GM12878 (cell line): ENCODE measurements at regions not wholly inside any gene's neighbourhood (a gene's known extent, or its start where the extent isn't known, plus 50 kb on each side); places are given as distances from the start of the nearest gene placed in this dataset.

ENCODE experiments used
- ATAC-seq: fragments of 200-7000 bp; cut with Tn5 transposase; 3 replicates; pipeline ENCODE4 v1.9.1; 2020; ENCODE audit warnings: mild to moderate bottlenecking, moderate library complexity
- BruUV-seq: library from RNA; stranded (reverse); fragments of 400-500 nt; replicated peaks from 2 replicates; lab custom pipeline; 2021; lab: Mats Ljungman, UMichigan
- CTCF ChIA-PET: fragments of 300-600 bp; sonication (Branson Sonifier 250); formaldehyde crosslinking; extraction: SDS; loops from one replicate; lab custom pipeline; 2021; ENCODE audit warnings: inconsistent platforms; lab: Yijun Ruan, JAX
- POLR2A ChIA-PET: fragments of 350-600 bp; formaldehyde crosslinking; extraction: SDS; loops from one replicate; lab custom pipeline; 2021; ENCODE audit warnings: inconsistent platforms; lab: Charles Lee
- RAD21 ChIA-PET: fragments of 300-600 bp; sonication (Branson Sonifier 250); formaldehyde crosslinking; loops from one replicate; lab custom pipeline; 2023; ENCODE audit warnings: antibody characterized with exemption; ENCODE audit not compliant: unreplicated experiment; lab: Charles Lee
- SMC1A ChIA-PET: fragments of 300-600 bp; sonication (Branson Sonifier 250); formaldehyde crosslinking; loops from one replicate; lab custom pipeline; 2023; ENCODE audit not compliant: unreplicated experiment, uncharacterized antibody; lab: Charles Lee
- DNase-seq: peaks from one replicate; pipeline ENCODE4 v3.0.0-alpha.2; 2011; ENCODE audit warnings: low read depth, low spot score
- FAIRE-seq: peaks from 3 replicates; lab custom pipeline; 2011; peaks lifted over from hg19 to GRCh38; lab: Jason Lieb, UNC
- H2AFZ ChIP-seq: 2 replicates; pipeline ENCODE4 v1.6.0; 2011; ENCODE audit warnings: low read depth, low read length, control low read depth; ENCODE audit not compliant: control insufficient read depth
- H3K27ac ChIP-seq: 2 replicates; pipeline ENCODE4 v1.5.1; 2011; ENCODE audit warnings: control low read depth; ENCODE audit not compliant: control insufficient read depth, insufficient read depth
- H3K27me3 ChIP-seq, 2 experiments: replicated peaks in 1 of 2; 2 replicates each; pipeline versions ENCODE4 v1.6.0 to v1.6.1; 2011; ENCODE audit warnings: low read length in 1 of 2; ENCODE audit not compliant: control insufficient read depth in 2 of 2, insufficient read depth in 2 of 2
- H3K36me3 ChIP-seq, 2 experiments: 2 replicates each; pipeline ENCODE4 v1.5.1; 2011; ENCODE audit warnings: low read length in 1 of 2; ENCODE audit not compliant: control insufficient read depth in 2 of 2, insufficient read depth in 2 of 2
- H3K4me1 ChIP-seq: 2 replicates; pipeline ENCODE4 v1.6.1; 2011; ENCODE audit warnings: mild to moderate bottlenecking, low read length, moderate library complexity, mixed read lengths; ENCODE audit not compliant: control insufficient read depth, insufficient read depth
- H3K4me2 ChIP-seq: 2 replicates; pipeline ENCODE4 v1.6.0; 2011; ENCODE audit warnings: control low read depth; ENCODE audit not compliant: control insufficient read depth, insufficient read depth
- H3K4me3 ChIP-seq: fragments of 200-600 bp; sonication (generic); 2 replicates; pipeline ENCODE4 v1.5.1; 2016
- H3K79me2 ChIP-seq: 2 replicates; pipeline ENCODE4 v1.6.0; 2011; ENCODE audit warnings: low read length; ENCODE audit not compliant: control insufficient read depth, insufficient read depth
- H3K9ac ChIP-seq: 2 replicates; pipeline ENCODE4 v1.8.0; 2011; ENCODE audit warnings: low read length, control low read depth, mixed read lengths; ENCODE audit not compliant: control insufficient read depth, insufficient read depth
- H3K9me3 ChIP-seq: replicated peaks from 3 replicates; pipeline ENCODE4 v1.5.1; 2011; ENCODE audit warnings: mild to moderate bottlenecking, low read length; ENCODE audit not compliant: control insufficient read depth, insufficient read depth
- H4K20me1 ChIP-seq: 2 replicates; pipeline ENCODE4 v1.6.0; 2011; ENCODE audit not compliant: control insufficient read depth, insufficient read depth
- CEBPB ChIP-seq, 2 experiments: fragments of 150-350 bp in 1 of 2; IDR thresholded peaks; 2 replicates each; pipeline ENCODE4 v1.6.1; 2012 to 2014; ENCODE audit warnings: low read depth in 2 of 2, low read length in 2 of 2, borderline replicate concordance in 1 of 2, inconsistent platforms in 1 of 2
- GABPA ChIP-seq: IDR thresholded peaks from 2 replicates; pipeline ENCODE4 v1.6.1; 2014; ENCODE audit warnings: antibody characterized with exemption, low read depth, mild to moderate bottlenecking, inconsistent platforms
- GATAD2B ChIP-seq: fragments of 450-650 bp; conservative IDR thresholded peaks from 2 replicates; pipeline ENCODE4 v1.6.1; 2017; ENCODE audit warnings: low read depth, mild to moderate bottlenecking, moderate library complexity
- MLLT1 ChIP-seq: fragments of 450-650 bp; IDR thresholded peaks from 2 replicates; pipeline ENCODE4 v1.6.1; 2016; ENCODE audit warnings: mild to moderate bottlenecking
- RELA ChIP-seq: fragments of 450-650 bp; IDR thresholded peaks from 2 replicates; pipeline ENCODE4 v1.8.0; 2014; ENCODE audit warnings: borderline replicate concordance; ENCODE audit not compliant: partially characterized antibody
- RFX5 ChIP-seq: IDR thresholded peaks from 2 replicates; pipeline ENCODE4 v1.6.1; 2011; ENCODE audit warnings: low read depth, low read length, improper control_type of control experiment
- SMAD1 ChIP-seq: fragments of 450-650 bp; IDR thresholded peaks from 2 replicates; pipeline ENCODE4 v1.6.1; 2018; ENCODE audit warnings: mild to moderate bottlenecking, low read depth; ENCODE audit not compliant: partially characterized antibody
- SREBF1 ChIP-seq: IDR thresholded peaks from 2 replicates; pipeline ENCODE4 v1.6.1; 2012; ENCODE audit warnings: mild to moderate bottlenecking, low read length
- ZBTB33 ChIP-seq: fragments of 450-650 bp; IDR thresholded peaks from 2 replicates; pipeline ENCODE4 v1.6.1; 2017; ENCODE audit warnings: mild to moderate bottlenecking
- ZNF217 ChIP-seq: fragments of 450-650 bp; IDR thresholded peaks from 2 replicates; pipeline ENCODE4 v1.6.1; 2017; ENCODE audit warnings: antibody characterized with exemption, mild to moderate bottlenecking
- WGBS: methylation state at CpG from one replicate; pipeline ENCODE4 v1.1.6; 2016; ENCODE audit warnings: low lambda C conversion rate; ENCODE audit not compliant: insufficient replicate concordance, insufficient coverage; ENCODE audit errors: missing lambda C conversion rate; 5-methylcytosine and 5-hydroxymethylcytosine counted together
- in situ Hi-C: fragments of 300-500 bp; cut with MboI; formaldehyde crosslinking; loops from 9 replicates; pipeline ENCODE4 v1.14.3; 2018; ENCODE audit warnings: mixed read lengths
- intact Hi-C: fragments of 100-400 bp; cut with micrococcal nuclease; formaldehyde crosslinking; loops from one replicate; pipeline ENCODE4 v1.14.2; 2022; ENCODE audit not compliant: unreplicated experiment
- TF ChIP-seq, protein P1 (sequence below): IDR thresholded peaks from 2 replicates; pipeline ENCODE4 v1.6.1; 2011; ENCODE audit warnings: low read depth, mild to moderate bottlenecking, low read length, moderate library complexity, borderline replicate concordance; ENCODE audit errors: extremely low read depth
- TF ChIP-seq, protein P2 (sequence below): IDR thresholded peaks from 2 replicates; pipeline ENCODE4 v1.6.1; 2011; ENCODE audit warnings: borderline replicate concordance, low read depth, mild to moderate bottlenecking, moderate library complexity, low read length; ENCODE audit not compliant: insufficient read depth, poor library complexity, severe bottlenecking
- TF ChIP-seq, protein P3 (sequence below): fragments of 450-650 bp; IDR thresholded peaks from 2 replicates; pipeline ENCODE4 v1.6.1; 2018; ENCODE audit warnings: mild to moderate bottlenecking, low read depth, moderate library complexity; ENCODE audit not compliant: partially characterized antibody

GRCh38 chr5:18882154-18882553 lies 1105.8 kb downstream of the CDH18 start:
- H2AFZ ChIP-seq, result no peak overlapping the region
- no peak overlapping the region for H3K9ac ChIP-seq
- H3K4me3 ChIP-seq, result no peak overlapping the region
- no peak overlapping the region for H3K27ac ChIP-seq
- no peak for TF ChIP-seq ZBTB33
- TF ChIP-seq GATAD2B, result no peak
- TF ChIP-seq CEBPB (IDR thresholded peaks at IDR 0.05; ENCODE audit: borderline replicate concordance in 1 of 2, low read depth in 2 of 2, low read length in 2 of 2), result no peak
- TF ChIP-seq SMAD1, result no peak
- TF ChIP-seq, protein P1, sequence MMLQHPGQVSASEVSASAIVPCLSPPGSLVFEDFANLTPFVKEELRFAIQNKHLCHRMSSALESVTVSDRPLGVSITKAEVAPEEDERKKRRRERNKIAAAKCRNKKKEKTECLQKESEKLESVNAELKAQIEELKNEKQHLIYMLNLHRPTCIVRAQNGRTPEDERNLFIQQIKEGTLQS, result no peak
- TF ChIP-seq GABPA, result no peak
- no peak for TF ChIP-seq RFX5
- no peak for TF ChIP-seq SREBF1
- TF ChIP-seq MLLT1, result no peak
- TF ChIP-seq, protein P2, sequence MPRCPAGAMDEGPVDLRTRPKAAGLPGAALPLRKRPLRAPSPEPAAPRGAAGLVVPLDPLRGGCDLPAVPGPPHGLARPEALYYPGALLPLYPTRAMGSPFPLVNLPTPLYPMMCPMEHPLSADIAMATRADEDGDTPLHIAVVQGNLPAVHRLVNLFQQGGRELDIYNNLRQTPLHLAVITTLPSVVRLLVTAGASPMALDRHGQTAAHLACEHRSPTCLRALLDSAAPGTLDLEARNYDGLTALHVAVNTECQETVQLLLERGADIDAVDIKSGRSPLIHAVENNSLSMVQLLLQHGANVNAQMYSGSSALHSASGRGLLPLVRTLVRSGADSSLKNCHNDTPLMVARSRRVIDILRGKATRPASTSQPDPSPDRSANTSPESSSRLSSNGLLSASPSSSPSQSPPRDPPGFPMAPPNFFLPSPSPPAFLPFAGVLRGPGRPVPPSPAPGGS, result no peak
- TF ChIP-seq ZNF217, result no peak
- TF ChIP-seq RELA, result no peak
- TF ChIP-seq, protein P3, sequence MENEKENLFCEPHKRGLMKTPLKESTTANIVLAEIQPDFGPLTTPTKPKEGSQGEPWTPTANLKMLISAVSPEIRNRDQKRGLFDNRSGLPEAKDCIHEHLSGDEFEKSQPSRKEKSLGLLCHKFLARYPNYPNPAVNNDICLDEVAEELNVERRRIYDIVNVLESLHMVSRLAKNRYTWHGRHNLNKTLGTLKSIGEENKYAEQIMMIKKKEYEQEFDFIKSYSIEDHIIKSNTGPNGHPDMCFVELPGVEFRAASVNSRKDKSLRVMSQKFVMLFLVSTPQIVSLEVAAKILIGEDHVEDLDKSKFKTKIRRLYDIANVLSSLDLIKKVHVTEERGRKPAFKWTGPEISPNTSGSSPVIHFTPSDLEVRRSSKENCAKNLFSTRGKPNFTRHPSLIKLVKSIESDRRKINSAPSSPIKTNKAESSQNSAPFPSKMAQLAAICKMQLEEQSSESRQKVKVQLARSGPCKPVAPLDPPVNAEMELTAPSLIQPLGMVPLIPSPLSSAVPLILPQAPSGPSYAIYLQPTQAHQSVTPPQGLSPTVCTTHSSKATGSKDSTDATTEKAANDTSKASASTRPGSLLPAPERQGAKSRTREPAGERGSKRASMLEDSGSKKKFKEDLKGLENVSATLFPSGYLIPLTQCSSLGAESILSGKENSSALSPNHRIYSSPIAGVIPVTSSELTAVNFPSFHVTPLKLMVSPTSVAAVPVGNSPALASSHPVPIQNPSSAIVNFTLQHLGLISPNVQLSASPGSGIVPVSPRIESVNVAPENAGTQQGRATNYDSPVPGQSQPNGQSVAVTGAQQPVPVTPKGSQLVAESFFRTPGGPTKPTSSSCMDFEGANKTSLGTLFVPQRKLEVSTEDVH, result no peak
- POLR2A ChIA-PET, result no interaction called here
- ATAC-seq (no peak), DNase-seq (no peak), FAIRE-seq (no peak)
- no peaks in the 10 kb centered on the region for H3K27me3 ChIP-seq
- in situ Hi-C loops (no loop called here), intact Hi-C loops (no loop called here)
- no peaks in the 10 kb centered on the region for H3K4me1 ChIP-seq
- CTCF ChIA-PET, result no interaction called here
- no peaks in the 10 kb centered on the region for H4K20me1 ChIP-seq
- no TSS peak for BruUV-seq
- SMC1A ChIA-PET, result no interaction called here
- H3K9me3 ChIP-seq, result no peaks in the 10 kb centered on the region
- H3K36me3 ChIP-seq, result no peaks in the 10 kb centered on the region
- H3K4me2 ChIP-seq, result no peak overlapping the region
- 33% methylated on average over 3 of the region's 3 CpGs for WGBS
- RAD21 ChIA-PET, result no interaction called here
- H3K79me2 ChIP-seq, result no peaks in the 10 kb centered on the region
